ENCODE measurements at regions not wholly inside any gene's neighbourhood (a gene's known extent, or its start where the extent isn't known, plus 50 kb on each side); places are given as distances from the start of the nearest gene placed in this dataset.

DNA sequence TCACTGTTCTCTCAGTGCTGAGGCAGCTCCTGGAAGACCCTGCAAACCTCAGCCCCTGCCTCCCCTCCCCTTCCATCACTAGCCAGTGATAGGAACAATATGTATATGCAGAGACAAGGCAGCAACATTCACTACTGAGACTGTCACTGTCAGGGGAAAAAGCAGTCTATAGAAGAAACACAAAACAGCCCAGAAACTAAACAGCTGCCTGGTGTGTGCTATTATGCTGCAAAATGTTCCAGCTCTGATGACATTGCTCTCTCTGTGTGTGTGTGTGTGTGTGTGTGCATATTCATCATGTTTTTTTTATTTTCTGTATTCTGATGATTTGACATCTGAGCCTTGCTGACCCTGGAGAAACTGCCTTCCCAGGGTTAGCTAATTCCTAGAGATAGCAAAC is 147.2 kb downstream of the SPATA18 start:
- H3K36me3 ChIP-seq, result no peaks in the 10 kb centered on the region
- no peaks in the 10 kb centered on the region for H3K27me3 ChIP-seq (ENCODE audit: low read depth)
- no peaks in the 10 kb centered on the region for H3K4me1 ChIP-seq
- ATAC-seq, result peak in 1 of 2 donors; percentile 30
- intact Hi-C loops (cut with DNase I), result no loop called here
- TF ChIP-seq, protein P1, sequence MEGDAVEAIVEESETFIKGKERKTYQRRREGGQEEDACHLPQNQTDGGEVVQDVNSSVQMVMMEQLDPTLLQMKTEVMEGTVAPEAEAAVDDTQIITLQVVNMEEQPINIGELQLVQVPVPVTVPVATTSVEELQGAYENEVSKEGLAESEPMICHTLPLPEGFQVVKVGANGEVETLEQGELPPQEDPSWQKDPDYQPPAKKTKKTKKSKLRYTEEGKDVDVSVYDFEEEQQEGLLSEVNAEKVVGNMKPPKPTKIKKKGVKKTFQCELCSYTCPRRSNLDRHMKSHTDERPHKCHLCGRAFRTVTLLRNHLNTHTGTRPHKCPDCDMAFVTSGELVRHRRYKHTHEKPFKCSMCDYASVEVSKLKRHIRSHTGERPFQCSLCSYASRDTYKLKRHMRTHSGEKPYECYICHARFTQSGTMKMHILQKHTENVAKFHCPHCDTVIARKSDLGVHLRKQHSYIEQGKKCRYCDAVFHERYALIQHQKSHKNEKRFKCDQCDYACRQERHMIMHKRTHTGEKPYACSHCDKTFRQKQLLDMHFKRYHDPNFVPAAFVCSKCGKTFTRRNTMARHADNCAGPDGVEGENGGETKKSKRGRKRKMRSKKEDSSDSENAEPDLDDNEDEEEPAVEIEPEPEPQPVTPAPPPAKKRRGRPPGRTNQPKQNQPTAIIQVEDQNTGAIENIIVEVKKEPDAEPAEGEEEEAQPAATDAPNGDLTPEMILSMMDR (IDR thresholded peaks at IDR 0.05), result no peak
- H3K9me3 ChIP-seq, result no peaks in the 10 kb centered on the region
- no peak overlapping the region for H3K27ac ChIP-seq
- no peak overlapping the region for H3K4me3 ChIP-seq
- DNase-seq, result no peak

DNA sequence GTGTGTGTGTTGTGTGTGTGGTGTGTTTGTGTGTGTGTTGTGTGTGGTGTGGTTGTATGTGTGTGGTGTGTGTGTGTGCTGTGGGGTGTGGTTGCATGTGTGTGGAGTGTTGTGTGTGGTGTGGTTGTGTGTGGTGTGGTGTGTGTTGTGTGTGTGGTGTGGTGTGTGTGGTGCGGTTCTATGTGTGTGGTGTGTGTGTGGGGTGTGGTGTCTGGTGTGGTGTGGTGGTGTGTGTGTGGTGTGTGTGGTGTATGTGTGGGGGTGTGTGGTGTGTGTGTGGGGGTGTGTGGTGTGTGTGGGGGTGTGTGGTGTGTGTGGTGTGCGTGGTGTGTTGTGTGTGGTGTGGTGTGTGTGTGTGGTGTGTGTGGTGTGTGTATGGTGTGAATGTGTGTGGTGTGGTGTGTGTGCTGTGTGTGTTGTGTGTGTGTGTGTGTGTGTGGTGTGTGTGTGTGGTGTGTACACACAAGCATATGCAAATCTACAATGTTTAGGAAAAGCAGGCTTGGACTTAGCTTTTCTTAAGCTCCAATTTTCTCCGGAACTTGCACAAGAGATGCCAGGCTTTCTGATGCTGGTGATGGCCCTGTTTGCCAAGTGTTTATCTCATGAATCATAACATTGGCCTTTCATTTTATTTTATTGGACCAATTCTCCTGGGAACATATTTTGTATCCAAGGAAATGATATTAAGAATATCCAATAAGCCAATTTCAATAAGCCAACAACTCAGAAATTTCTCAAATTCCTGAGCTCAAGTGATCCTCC is 148.7 kb downstream of the SPATA18 start:
- ATAC-seq (no peak), DNase-seq (no peak)
- H3K27me3 ChIP-seq (ENCODE audit: low read depth), result no peaks in the 10 kb centered on the region
- no peaks in the 10 kb centered on the region for H3K36me3 ChIP-seq
- TF ChIP-seq, protein P1 (IDR thresholded peaks at IDR 0.05), result no peak
- H3K4me3 ChIP-seq, result no peak overlapping the region
- no peaks in the 10 kb centered on the region for H3K9me3 ChIP-seq
- no peaks in the 10 kb centered on the region for H3K4me1 ChIP-seq
- no peak overlapping the region for H3K27ac ChIP-seq
- intact Hi-C loops (cut with DNase I), result no loop called here

DNA sequence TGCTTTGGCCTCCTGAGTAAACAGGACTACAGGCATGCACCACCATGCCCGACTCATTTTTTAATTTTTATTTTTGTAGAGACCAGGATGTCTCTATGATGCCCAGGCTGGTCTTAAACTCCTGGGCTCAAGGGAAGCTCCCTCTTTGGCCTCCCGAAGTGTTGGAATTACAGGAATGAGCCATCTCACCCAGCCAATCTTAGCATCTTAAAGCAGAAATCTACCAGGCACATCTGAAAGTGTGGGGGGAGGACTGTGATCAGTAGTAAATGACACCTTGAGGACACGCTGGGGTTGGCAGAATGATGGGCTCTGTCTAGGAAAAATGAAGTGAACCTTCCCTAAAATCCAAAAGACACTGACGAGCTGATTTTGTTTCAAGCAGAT is 149.2 kb downstream of the SPATA18 start:
- no peak for ATAC-seq
- no peak for DNase-seq
- H3K4me3 ChIP-seq, result no peak overlapping the region
- H3K4me1 ChIP-seq, result no peaks in the 10 kb centered on the region
- no peaks in the 10 kb centered on the region for H3K36me3 ChIP-seq
- no peaks in the 10 kb centered on the region for H3K27me3 ChIP-seq (ENCODE audit: low read depth)
- intact Hi-C loops (cut with DNase I), result no loop called here
- TF ChIP-seq, protein P1 (IDR thresholded peaks at IDR 0.05), result no peak
- H3K27ac ChIP-seq, result no peak overlapping the region
- no peaks in the 10 kb centered on the region for H3K9me3 ChIP-seq

DNA sequence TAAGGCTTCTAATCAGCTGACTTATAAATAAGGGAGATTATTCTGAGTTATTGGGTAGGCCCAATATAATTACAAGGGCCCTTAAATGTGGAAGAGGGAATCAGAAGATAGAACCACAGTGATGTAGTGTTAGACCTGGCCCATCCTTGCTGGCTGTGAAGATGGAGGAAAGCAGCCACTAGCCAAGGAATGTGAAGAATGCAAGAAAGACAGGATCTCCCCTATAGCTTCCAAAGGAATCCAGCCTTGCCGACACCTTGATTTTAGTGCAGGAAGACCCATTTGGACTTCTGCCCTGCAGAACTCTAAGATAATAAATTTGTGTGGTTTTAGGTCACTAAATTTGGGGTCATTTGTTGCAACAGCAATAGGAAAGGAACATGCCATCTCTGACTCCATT is 150.6 kb downstream of the SPATA18 start:
- Histone ChIP-seq H3K27ac (no peak overlapping the region), H3K36me3 (no peaks in the 10 kb centered on the region), H3K27me3 (ENCODE audit: low read depth) (no peaks in the 10 kb centered on the region), H3K9me3 (no peaks in the 10 kb centered on the region), H3K4me3 (no peak overlapping the region), H3K4me1 (no peaks in the 10 kb centered on the region)
- ATAC-seq, result no peak
- DNase-seq, result no peak
- intact Hi-C loops (cut with DNase I), result no loop called here
- TF ChIP-seq, protein P1 (IDR thresholded peaks at IDR 0.05), result no peak

DNA sequence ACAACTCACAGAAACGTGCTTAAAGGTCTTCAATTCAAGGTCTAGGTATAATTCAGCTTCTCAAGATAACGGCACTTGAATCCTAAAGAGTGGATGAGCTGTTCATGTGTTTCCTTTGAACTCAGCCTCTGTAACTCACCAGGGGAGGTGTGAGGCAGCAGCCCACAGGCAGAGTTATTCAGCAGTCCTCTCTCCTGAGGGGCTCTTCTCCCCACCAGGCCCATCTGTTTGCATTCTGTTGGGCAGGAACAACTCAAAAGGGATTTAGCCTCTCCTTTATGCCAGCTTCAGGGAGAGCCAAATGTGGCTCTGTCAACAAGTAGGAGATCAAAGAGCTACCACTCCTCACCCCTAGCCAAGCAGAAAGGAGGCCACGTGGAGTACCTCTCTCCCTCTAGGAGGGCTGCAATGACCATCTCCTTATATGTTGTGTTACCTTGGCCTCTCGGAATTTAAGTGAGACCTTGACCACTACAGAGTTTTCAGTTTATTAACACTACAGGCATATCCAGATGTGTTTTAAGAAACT is 151.2 kb downstream of the SPATA18 start:
- Histone ChIP-seq H3K4me3 (no peak overlapping the region), H3K27me3 (ENCODE audit: low read depth) (no peaks in the 10 kb centered on the region), H3K27ac (no peak overlapping the region), H3K4me1 (no peaks in the 10 kb centered on the region), H3K36me3 (no peaks in the 10 kb centered on the region), H3K9me3 (no peaks in the 10 kb centered on the region)
- no peak for DNase-seq
- TF ChIP-seq, protein P1 (IDR thresholded peaks at IDR 0.05), result no peak
- intact Hi-C loops (cut with DNase I), result no loop called here
- ATAC-seq, result no peak

All from lower lobe of right lung (tissue), 2 donors.